Caco-2 (cell line): ENCODE measurements at regions not wholly inside any gene's neighbourhood (a gene's known extent, or its start where the extent isn't known, plus 50 kb on each side); places are given as distances from the start of the nearest gene placed in this dataset.

ENCODE experiments used
- BruUV-seq: library from RNA; stranded (reverse); fragments of 400-500 nt; replicated peaks from 2 replicates; lab custom pipeline; 2021; lab: Mats Ljungman, UMichigan
- CTCF ChIA-PET: fragments of 300-600 bp; sonication (Branson Sonifier 250); formaldehyde crosslinking; loops from one replicate; lab custom pipeline; 2022; ENCODE audit warnings: antibody characterized with exemption; lab: Charles Lee
- POLR2A ChIA-PET: fragments of 300-600 bp; sonication (Branson Sonifier 250); formaldehyde crosslinking; loops from one replicate; lab custom pipeline; 2022; ENCODE audit warnings: antibody characterized with exemption; lab: Charles Lee
- DNase-seq, 2 experiments: peaks; one replicate each; pipeline versions ENCODE4 v3.0.0 to v3.0.0-alpha.2; 2020 to 2022
- H3K27me3 ChIP-seq: replicated peaks from 2 replicates; pipeline ENCODE4 v1.6.0; 2011; ENCODE audit warnings: low read length; ENCODE audit not compliant: control insufficient read depth, insufficient read depth
- H3K36me3 ChIP-seq: 2 replicates; pipeline ENCODE4 v1.5.1; 2011; ENCODE audit warnings: low read length; ENCODE audit not compliant: control insufficient read depth, insufficient read depth
- H3K4me1 ChIP-seq: fragments of 250-450 bp; sonication (Bioruptor Pico); 2 replicates; pipeline ENCODE4 v1.5.1; 2020; ENCODE audit warnings: mild to moderate bottlenecking
- H3K4me3 ChIP-seq: 2 replicates; pipeline ENCODE4 v1.5.1; 2011; ENCODE audit warnings: low read depth, mild to moderate bottlenecking, control low read depth, low read length
- H3K9me3 ChIP-seq: fragments of 250-450 bp; sonication (Bioruptor Pico); 2 replicates; pipeline ENCODE4 v1.5.1; 2020; ENCODE audit warnings: mild to moderate bottlenecking, moderate library complexity
- H3K27ac Mint-ChIP-seq: one replicate; pipeline ENCODE4 v1.8.0; 2022; ENCODE audit warnings: mixed read lengths; ENCODE audit not compliant: unreplicated experiment
- H3K27me3 Mint-ChIP-seq: one replicate; pipeline ENCODE4 v1.8.0; 2022; ENCODE audit warnings: mixed read lengths; ENCODE audit not compliant: insufficient read depth, unreplicated experiment
- H3K36me3 Mint-ChIP-seq: one replicate; pipeline ENCODE4 v1.8.0; 2022; ENCODE audit warnings: mild to moderate bottlenecking, mixed read lengths; ENCODE audit not compliant: insufficient read depth, unreplicated experiment
- H3K4me1 Mint-ChIP-seq: one replicate; pipeline ENCODE4 v1.8.0; 2022; ENCODE audit warnings: low read depth, mixed read lengths; ENCODE audit not compliant: unreplicated experiment
- H3K4me3 Mint-ChIP-seq: one replicate; pipeline ENCODE4 v1.8.0; 2022; ENCODE audit warnings: mild to moderate bottlenecking, moderate library complexity, mixed read lengths; ENCODE audit not compliant: unreplicated experiment
- H3K9me3 Mint-ChIP-seq: one replicate; pipeline ENCODE4 v1.8.0; 2022; ENCODE audit warnings: mixed read lengths; ENCODE audit not compliant: unreplicated experiment
- CTCF ChIP-seq, 2 experiments: fragments of 200-600 bp in 1 of 2; IDR thresholded peaks; 1 replicate in 1 of 2; 2 replicates in 1 of 2; pipeline versions ENCODE4 v1.5.1 to v1.8.0; 2011 to 2022; ENCODE audit warnings: antibody characterized with exemption in 1 of 2, control low read depth in 1 of 2, inconsistent platforms in 1 of 2, low read depth in 1 of 2, low read length in 1 of 2, mild to moderate bottlenecking in 1 of 2, moderate library complexity in 1 of 2; ENCODE audit not compliant: insufficient read depth in 1 of 2, severe bottlenecking in 1 of 2, unreplicated experiment in 1 of 2
- intact Hi-C: fragments of 100-400 bp; cut with micrococcal nuclease; formaldehyde crosslinking; loops from one replicate; pipeline ENCODE4 v1.10.0; 2022; ENCODE audit not compliant: unreplicated experiment

DNA sequence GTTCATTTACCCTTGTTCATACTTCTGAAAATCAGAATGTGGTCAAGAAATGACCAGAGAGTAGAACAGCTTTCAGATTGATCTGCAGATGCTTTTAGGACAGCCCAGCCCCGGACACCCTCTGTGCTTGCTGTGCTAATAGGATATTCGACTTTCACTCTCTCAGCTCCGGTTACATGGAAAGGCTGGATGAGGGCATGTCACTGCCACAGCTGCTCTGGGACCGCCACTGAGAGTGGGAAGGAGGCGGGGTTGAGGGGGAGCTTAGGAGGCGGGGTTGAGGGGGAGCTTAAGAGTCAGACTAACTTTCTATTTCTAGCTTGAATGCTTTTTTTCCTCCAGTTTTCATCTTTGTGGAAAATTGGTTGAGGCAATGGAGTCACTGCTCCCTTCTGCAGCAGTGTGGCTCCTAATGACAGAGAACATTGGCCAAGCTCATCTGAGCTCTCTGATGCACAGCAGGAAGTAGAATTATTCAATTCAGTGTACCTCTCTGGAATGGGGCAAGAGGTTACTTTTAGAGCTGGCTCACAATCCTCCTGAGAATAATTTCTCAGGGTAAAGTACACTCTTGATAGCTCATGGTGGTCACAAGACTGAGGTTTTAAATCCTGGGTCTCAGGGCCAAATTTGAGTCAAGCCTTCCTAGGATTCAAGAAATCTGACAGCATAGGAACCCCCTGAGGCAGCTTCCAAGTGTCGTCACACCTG, 74.6 kb upstream of the NPAS1 start:
- H3K9me3 Mint-ChIP-seq: no peaks in the 10 kb centered on the region
- Histone ChIP-seq H3K9me3 (no peaks in the 10 kb centered on the region), H3K36me3 (no peaks in the 10 kb centered on the region), H3K27me3 (no peaks in the 10 kb centered on the region), H3K4me3 (no peak overlapping the region), H3K4me1 (peaks cover 31% of the 10 kb centered on the region)
- peaks cover 34% of the 10 kb centered on the region for H3K4me1 Mint-ChIP-seq
- TF ChIP-seq CTCF (IDR thresholded peaks at IDR 0.05; ENCODE audit: insufficient read depth in 1 of 2, low read depth in 1 of 2, low read length in 1 of 2, severe bottlenecking in 1 of 2, unreplicated experiment in 1 of 2): no peak
- H3K4me3 Mint-ChIP-seq: no peak overlapping the region
- no TSS peak for BruUV-seq
- H3K27ac Mint-ChIP-seq: peak overlapping the region; percentile 24
- H3K27me3 Mint-ChIP-seq: no peaks in the 10 kb centered on the region
- DNase-seq: no peak
- H3K36me3 Mint-ChIP-seq: peaks cover 80% of the 10 kb centered on the region
- POLR2A ChIA-PET: no interaction called here
- intact Hi-C loops: loop anchor here (5.0 kb wide), 1 partner anchor 32 kb away; no protein-coding TSS in a partner anchor
- CTCF ChIA-PET: interaction anchor here (0.5 to 1.5 kb wide), 3 partner anchors 19 to 122 kb away, joined by 3 to 7 read pairs (median 4); no protein-coding TSS in a partner anchor

DNA sequence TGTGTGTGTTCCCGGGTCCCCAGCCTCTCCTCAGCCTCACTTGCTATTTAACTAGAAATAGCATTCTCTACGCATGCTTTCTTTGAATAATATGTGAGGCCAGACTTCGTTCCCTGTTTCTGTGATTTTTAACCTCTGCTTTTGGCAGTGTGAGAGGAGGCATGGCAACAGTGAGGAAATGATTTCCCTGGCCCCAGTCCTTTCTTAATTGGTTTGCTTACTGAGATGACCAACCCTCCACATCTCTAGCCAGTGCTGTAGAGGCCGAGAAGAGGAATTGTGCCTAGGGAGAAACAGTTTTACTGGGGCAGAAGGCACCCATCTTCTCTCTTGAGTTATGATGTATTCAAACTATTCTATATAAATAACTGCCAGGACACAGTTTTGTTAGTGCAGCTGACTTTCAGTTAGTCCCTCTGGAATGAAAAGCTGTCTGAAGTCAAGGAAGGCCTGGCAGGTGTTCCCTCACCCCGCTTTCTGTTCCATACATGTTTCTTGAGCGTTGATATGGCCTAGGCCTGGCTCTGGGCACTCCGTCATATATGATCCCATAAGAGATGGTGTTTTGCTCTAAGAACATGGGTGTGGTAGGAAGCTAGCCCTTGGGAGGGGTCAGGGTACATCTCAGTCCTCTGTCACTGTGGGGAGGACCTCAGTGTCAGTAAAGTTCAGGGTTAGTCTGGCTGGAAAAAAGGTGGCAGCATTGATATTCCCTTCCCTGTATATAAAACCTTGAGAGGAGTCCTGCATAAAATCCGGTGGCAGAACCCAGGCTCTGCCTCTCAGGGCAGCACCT, 73.7 kb upstream of the NPAS1 start:
- Histone ChIP-seq H3K27me3 (no peaks in the 10 kb centered on the region), H3K4me3 (no peak overlapping the region), H3K9me3 (no peaks in the 10 kb centered on the region), H3K4me1 (peaks cover 39% of the 10 kb centered on the region), H3K36me3 (no peaks in the 10 kb centered on the region)
- CTCF ChIA-PET: interaction anchor here (0.5 to 1.5 kb wide), 4 partner anchors 9 to 123 kb away, joined by 3 to 7 read pairs (median 4); no protein-coding TSS in a partner anchor
- Mint-ChIP-seq H3K9me3 (no peaks in the 10 kb centered on the region), H3K4me1 (peaks cover 43% of the 10 kb centered on the region), H3K27me3 (no peaks in the 10 kb centered on the region), H3K4me3 (no peak overlapping the region), H3K27ac (peak overlapping the region; percentile 24), H3K36me3 (peaks cover 79% of the 10 kb centered on the region)
- no TSS peak for BruUV-seq
- POLR2A ChIA-PET: no interaction called here
- intact Hi-C loops: no loop called here
- DNase-seq: no peak
- no peak for TF ChIP-seq CTCF (IDR thresholded peaks at IDR 0.05; ENCODE audit: insufficient read depth in 1 of 2, low read depth in 1 of 2, low read length in 1 of 2, severe bottlenecking in 1 of 2, unreplicated experiment in 1 of 2)

DNA sequence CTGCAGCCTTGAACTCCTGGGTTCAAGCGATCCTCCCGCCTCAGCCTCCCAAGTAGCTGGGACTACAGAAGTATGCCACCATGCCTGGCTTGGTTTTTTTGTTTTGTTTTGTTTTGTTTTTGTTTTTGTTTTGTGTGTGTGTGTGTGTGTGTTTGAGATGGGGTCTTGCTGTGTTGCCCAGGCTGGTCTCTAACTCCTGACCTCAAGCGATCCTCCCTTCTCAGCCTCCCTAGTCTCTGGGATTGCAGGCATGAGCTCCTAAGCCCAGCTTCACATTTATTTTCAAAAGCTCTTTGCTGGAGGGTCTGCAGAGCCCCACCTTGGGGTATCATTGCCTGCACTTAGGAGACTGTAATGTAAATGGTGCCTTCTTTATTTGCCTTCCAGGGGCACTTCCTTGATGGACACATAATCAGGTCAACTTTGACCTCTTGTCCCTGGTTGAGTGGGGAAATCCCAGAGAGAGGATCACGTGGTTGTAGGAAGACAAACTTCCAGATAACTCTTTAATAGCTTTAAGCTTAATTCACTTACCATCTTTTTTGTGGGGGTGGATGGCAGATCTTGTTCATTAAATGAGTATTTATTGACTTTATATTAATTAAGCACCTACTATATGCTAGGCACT, 72.9 kb upstream of the NPAS1 start:
- intact Hi-C loops: no loop called here
- POLR2A ChIA-PET: no interaction called here
- no peak for TF ChIP-seq CTCF (IDR thresholded peaks at IDR 0.05; ENCODE audit: insufficient read depth in 1 of 2, low read depth in 1 of 2, low read length in 1 of 2, severe bottlenecking in 1 of 2, unreplicated experiment in 1 of 2)
- H3K4me3 Mint-ChIP-seq: no peak overlapping the region
- Histone ChIP-seq H3K4me3 (no peak overlapping the region), H3K36me3 (no peaks in the 10 kb centered on the region), H3K27me3 (no peaks in the 10 kb centered on the region), H3K9me3 (no peaks in the 10 kb centered on the region), H3K4me1 (peaks cover 47% of the 10 kb centered on the region)
- peaks cover 51% of the 10 kb centered on the region for H3K4me1 Mint-ChIP-seq
- peaks cover 79% of the 10 kb centered on the region for H3K36me3 Mint-ChIP-seq
- no peaks in the 10 kb centered on the region for H3K9me3 Mint-ChIP-seq
- BruUV-seq: no TSS peak
- CTCF ChIA-PET: interaction anchor here (0.7 kb wide), 1 partner anchor 8 kb away, joined by 3 read pairs; no protein-coding TSS in a partner anchor
- peak overlapping the region; percentile 24 for H3K27ac Mint-ChIP-seq
- DNase-seq: no peak
- H3K27me3 Mint-ChIP-seq: no peaks in the 10 kb centered on the region
